Naive thymus-derived CD8-positive, alpha-beta T cell (primary cell): ENCODE measurements at regions not wholly inside any gene's neighbourhood (a gene's known extent, or its start where the extent isn't known, plus 50 kb on each side); places are given as distances from the start of the nearest gene placed in this dataset.

Experiments
- ATAC-seq, 2 donors: fragments of 150-1000 bp; cut with Tn5 transposase in 1 of 2; sonication (Bioruptor Pico), chemical (Tn5 transposase) in 1 of 2; 1 replicate in 1 of 2; 2 replicates in 1 of 2; pipeline ENCODE4 v1.10.0; 2021; ENCODE audit warnings: mild to moderate bottlenecking in 2 of 2, moderate library complexity in 2 of 2
- POLR2A ChIA-PET: fragments of 350-600 bp; sonication (Branson Sonifier 250); formaldehyde crosslinking; loops from one replicate; lab custom pipeline; 2021; ENCODE audit warnings: antibody characterized with exemption; lab: Charles Lee
- DNase-seq, 10 donors: peaks; one replicate each; pipeline versions ENCODE4 v3.0.0 to v3.0.0-alpha.2; 2020 to 2022
- H3K27ac Mint-ChIP-seq, 10 donors: one replicate each; pipeline ENCODE4 v1.8.0; 2020 to 2022; ENCODE audit warnings: mild to moderate bottlenecking in 10 of 10, mixed read lengths in 10 of 10, moderate library complexity in 4 of 10, inconsistent platforms in 1 of 10
- H3K27me3 Mint-ChIP-seq, 5 donors: one replicate each; pipeline ENCODE4 v1.8.0; 2021 to 2022; ENCODE audit warnings: mixed read lengths in 5 of 5
- H3K36me3 Mint-ChIP-seq, 3 donors: one replicate each; pipeline ENCODE4 v1.8.0; 2020 to 2022; ENCODE audit warnings: mixed read lengths in 3 of 3, mild to moderate bottlenecking in 2 of 3, inconsistent platforms in 1 of 3
- H3K4me1 Mint-ChIP-seq, 4 donors: one replicate each; pipeline ENCODE4 v1.8.0; 2021 to 2022; ENCODE audit warnings: mixed read lengths in 4 of 4
- H3K4me3 Mint-ChIP-seq, 10 donors: one replicate each; pipeline ENCODE4 v1.8.0; 2020 to 2022; ENCODE audit warnings: mild to moderate bottlenecking in 10 of 10, mixed read lengths in 10 of 10, moderate library complexity in 6 of 10, inconsistent platforms in 1 of 10
- H3K9me3 Mint-ChIP-seq, 9 donors: one replicate each; pipeline ENCODE4 v1.8.0; 2020 to 2022; ENCODE audit warnings: mixed read lengths in 9 of 9, mild to moderate bottlenecking in 3 of 9, inconsistent platforms in 1 of 9, moderate library complexity in 1 of 9

GRCh38 chr7:153444641-153445040 lies 607.6 kb upstream of the DPP6 start:
- peaks cover 0 to 8% (median 0%) of the 10 kb centered on the region in 9 donors for H3K9me3 Mint-ChIP-seq
- no peaks in the 10 kb centered on the region for H3K36me3 Mint-ChIP-seq
- no peak overlapping the region for H3K27ac Mint-ChIP-seq
- no peak for DNase-seq
- POLR2A ChIA-PET: no interaction called here
- H3K4me3 Mint-ChIP-seq: no peak overlapping the region
- ATAC-seq: no peak
- no peaks in the 10 kb centered on the region for H3K4me1 Mint-ChIP-seq
- peaks cover 0 to 3% (median 0%) of the 10 kb centered on the region in 5 donors for H3K27me3 Mint-ChIP-seq

GRCh38 chr7:153445641-153446040 lies 606.6 kb upstream of the DPP6 start:
- Mint-ChIP-seq H3K4me1 (no peaks in the 10 kb centered on the region), H3K27ac (no peak overlapping the region), H3K36me3 (no peaks in the 10 kb centered on the region), H3K27me3 (peaks cover 0 to 3% (median 0%) of the 10 kb centered on the region in 5 donors), H3K9me3 (peaks cover 0 to 9% (median 0%) of the 10 kb centered on the region in 9 donors), H3K4me3 (no peak overlapping the region)
- DNase-seq: no peak
- POLR2A ChIA-PET: no interaction called here
- ATAC-seq: no peak

- Mint-ChIP-seq H3K4me1 (no peaks in the 10 kb centered on the region), H3K4me3 (no peak overlapping the region), H3K27ac (no peak overlapping the region), H3K9me3 (peaks cover 0 to 18% (median 0%) of the 10 kb centered on the region in 9 donors), H3K27me3 (peaks cover 0 to 3% (median 0%) of the 10 kb centered on the region in 5 donors), H3K36me3 (no peaks in the 10 kb centered on the region)
- ATAC-seq (no peak), DNase-seq (no peak)
- POLR2A ChIA-PET: no interaction called here
Observed at GRCh38 chr7:153446490-153446889, 605.7 kb upstream of the DPP6 start.

- Mint-ChIP-seq H3K27ac (no peak overlapping the region), H3K27me3 (peaks cover 0 to 3% (median 0%) of the 10 kb centered on the region in 5 donors), H3K9me3 (peaks cover 0 to 23% (median 0%) of the 10 kb centered on the region in 9 donors), H3K4me1 (no peaks in the 10 kb centered on the region), H3K36me3 (no peaks in the 10 kb centered on the region), H3K4me3 (no peak overlapping the region)
- ATAC-seq: no peak
- POLR2A ChIA-PET: no interaction called here
- no peak for DNase-seq
Observed at GRCh38 chr7:153447011-153447410, 605.2 kb upstream of the DPP6 start.

- peaks cover 0 to 2% (median 0%) of the 10 kb centered on the region in 3 donors for H3K36me3 Mint-ChIP-seq
- peaks cover 0 to 1% (median 0%) of the 10 kb centered on the region in 4 donors for H3K4me1 Mint-ChIP-seq
- H3K4me3 Mint-ChIP-seq: no peak overlapping the region
- H3K27ac Mint-ChIP-seq: no peak overlapping the region
- peaks cover 0 to 10% (median 0%) of the 10 kb centered on the region in 5 donors for H3K27me3 Mint-ChIP-seq
- peaks cover 0 to 28% (median 7%) of the 10 kb centered on the region in 9 donors for H3K9me3 Mint-ChIP-seq
- POLR2A ChIA-PET: no interaction called here
- no peak for DNase-seq
- ATAC-seq: no peak
Observed at GRCh38 chr7:153452661-153453060, 599.5 kb upstream of the DPP6 start.

- DNase-seq (no peak), ATAC-seq (no peak)
- Mint-ChIP-seq H3K4me1 (peaks cover 0 to 1% (median 0%) of the 10 kb centered on the region in 4 donors), H3K36me3 (peaks cover 0 to 4% (median 0%) of the 10 kb centered on the region in 3 donors), H3K27me3 (peaks cover 0 to 10% (median 0%) of the 10 kb centered on the region in 5 donors), H3K9me3 (peaks cover 0 to 31% (median 7%) of the 10 kb centered on the region in 9 donors), H3K4me3 (no peak overlapping the region), H3K27ac (peak overlapping the region in 1 of 10 donors; percentile 82)
- POLR2A ChIA-PET: no interaction called here
Observed at GRCh38 chr7:153454306-153454705, 597.9 kb upstream of the DPP6 start.

- Mint-ChIP-seq H3K4me3 (no peak overlapping the region), H3K9me3 (peaks cover 0 to 26% (median 13%) of the 10 kb centered on the region in 9 donors), H3K27ac (no peak overlapping the region), H3K27me3 (peaks cover 0 to 10% (median 0%) of the 10 kb centered on the region in 5 donors), H3K36me3 (peaks cover 0 to 9% (median 0%) of the 10 kb centered on the region in 3 donors), H3K4me1 (peaks cover 0 to 1% (median 0%) of the 10 kb centered on the region in 4 donors)
- POLR2A ChIA-PET: no interaction called here
- no peak for DNase-seq
- no peak for ATAC-seq
Observed at GRCh38 chr7:153457746-153458145, 594.5 kb upstream of the DPP6 start.

GRCh38 chr7:153470004-153470671 lies 582.1 kb upstream of the DPP6 start:
- POLR2A ChIA-PET: no interaction called here
- peaks cover 0 to 7% (median 0%) of the 10 kb centered on the region in 3 donors for H3K36me3 Mint-ChIP-seq
- H3K9me3 Mint-ChIP-seq: peaks cover 0 to 32% (median 7%) of the 10 kb centered on the region in 9 donors
- no peak for ATAC-seq
- peaks cover 0 to 17% (median 5%) of the 10 kb centered on the region in 5 donors for H3K27me3 Mint-ChIP-seq
- no peak overlapping the region for H3K27ac Mint-ChIP-seq
- H3K4me3 Mint-ChIP-seq: no peak overlapping the region
- no peak for DNase-seq
- H3K4me1 Mint-ChIP-seq: peaks cover 0 to 4% (median 0%) of the 10 kb centered on the region in 4 donors

- peaks cover 0 to 17% (median 5%) of the 10 kb centered on the region in 5 donors for H3K27me3 Mint-ChIP-seq
- peaks cover 0 to 23% (median 7%) of the 10 kb centered on the region in 9 donors for H3K9me3 Mint-ChIP-seq
- DNase-seq (no peak), ATAC-seq (no peak)
- H3K4me3 Mint-ChIP-seq: no peak overlapping the region
- no peak overlapping the region for H3K27ac Mint-ChIP-seq
- H3K36me3 Mint-ChIP-seq: peaks cover 0 to 6% (median 0%) of the 10 kb centered on the region in 3 donors
- POLR2A ChIA-PET: no interaction called here
- peaks cover 0 to 4% (median 0%) of the 10 kb centered on the region in 4 donors for H3K4me1 Mint-ChIP-seq
Observed at GRCh38 chr7:153472516-153472915, 579.7 kb upstream of the DPP6 start.

- Mint-ChIP-seq H3K27me3 (peaks cover 0 to 17% (median 5%) of the 10 kb centered on the region in 5 donors), H3K36me3 (peaks cover 0 to 6% (median 0%) of the 10 kb centered on the region in 3 donors), H3K9me3 (peaks cover 0 to 20% (median 10%) of the 10 kb centered on the region in 9 donors), H3K4me3 (no peak overlapping the region), H3K4me1 (peaks cover 0 to 4% (median 0%) of the 10 kb centered on the region in 4 donors), H3K27ac (no peak overlapping the region)
- ATAC-seq (no peak), DNase-seq (no peak)
- POLR2A ChIA-PET: no interaction called here
Observed at GRCh38 chr7:153473185-153473584, 579.0 kb upstream of the DPP6 start.

GRCh38 chr7:153475239-153475638 lies 577.0 kb upstream of the DPP6 start:
- POLR2A ChIA-PET: no interaction called here
- peaks cover 0 to 4% (median 0%) of the 10 kb centered on the region in 4 donors for H3K4me1 Mint-ChIP-seq
- DNase-seq (no peak), ATAC-seq (no peak)
- peaks cover 7 to 18% (median 12%) of the 10 kb centered on the region in 9 donors for H3K9me3 Mint-ChIP-seq
- H3K27ac Mint-ChIP-seq: no peak overlapping the region
- H3K4me3 Mint-ChIP-seq: no peak overlapping the region
- peaks cover 0 to 12% (median 0%) of the 10 kb centered on the region in 3 donors for H3K36me3 Mint-ChIP-seq
- H3K27me3 Mint-ChIP-seq: peaks cover 0 to 13% (median 5%) of the 10 kb centered on the region in 5 donors

- POLR2A ChIA-PET: no interaction called here
- H3K4me3 Mint-ChIP-seq: no peak overlapping the region
- peaks cover 0 to 6% (median 0%) of the 10 kb centered on the region in 3 donors for H3K36me3 Mint-ChIP-seq
- no peaks in the 10 kb centered on the region for H3K4me1 Mint-ChIP-seq
- peaks cover 4 to 21% (median 11%) of the 10 kb centered on the region in 9 donors for H3K9me3 Mint-ChIP-seq
- no peak overlapping the region for H3K27ac Mint-ChIP-seq
- ATAC-seq (no peak), DNase-seq (no peak)
- peaks cover 0 to 6% (median 0%) of the 10 kb centered on the region in 5 donors for H3K27me3 Mint-ChIP-seq
Observed at GRCh38 chr7:153476166-153476565, 576.0 kb upstream of the DPP6 start.

- no peak overlapping the region for H3K27ac Mint-ChIP-seq
Observed at GRCh38 chr7:153496257-153496656, 555.9 kb upstream of the DPP6 start.

More at GRCh38 chr7:153496257-153496656, 555.9 kb upstream of the DPP6 start:
- POLR2A ChIA-PET: no interaction called here
- Mint-ChIP-seq H3K9me3 (peaks cover 0 to 20% (median 5%) of the 10 kb centered on the region in 9 donors), H3K27me3 (peaks cover 0 to 2% (median 0%) of the 10 kb centered on the region in 5 donors), H3K36me3 (no peaks in the 10 kb centered on the region), H3K4me1 (no peaks in the 10 kb centered on the region), H3K4me3 (no peak overlapping the region)
- no peak for ATAC-seq
- no peak for DNase-seq
